ENCODE measurements at regions not wholly inside any gene's neighbourhood (a gene's known extent, or its start where the extent isn't known, plus 50 kb on each side); places are given as distances from the start of the nearest gene placed in this dataset.

DNA sequence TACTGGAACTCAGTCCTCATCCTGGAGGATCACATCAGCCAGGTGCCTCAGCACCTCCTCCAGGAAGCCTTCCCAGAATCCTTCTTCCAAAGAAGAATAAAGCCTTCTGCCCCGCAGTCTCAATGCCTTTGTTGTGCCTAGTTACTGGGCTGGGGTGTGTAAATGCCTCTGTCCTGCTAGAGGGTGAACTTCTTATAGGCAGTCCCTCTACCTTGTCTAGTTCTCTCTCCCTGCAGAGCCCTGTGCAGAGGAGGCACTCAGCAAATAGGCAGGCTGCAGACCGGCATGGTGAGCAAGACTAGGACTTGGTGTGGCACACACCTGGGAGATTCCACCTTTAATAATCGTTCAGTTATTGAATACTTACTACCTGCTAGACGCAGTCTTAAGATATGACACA, 104.7 kb upstream of the PCBD1 start:
- no peak for TF ChIP-seq CTCF (conservative IDR thresholded peaks at IDR 0.05 in 1 of 2, IDR thresholded peaks at IDR 0.05 in 1 of 2; ENCODE audit: extremely low read depth in 1 of 2, insufficient read depth in 1 of 2, low read depth in 1 of 2, low read length in 2 of 2)
- no peak for TF ChIP-seq EZH2 (IDR thresholded peaks at IDR 0.05; ENCODE audit: borderline replicate concordance, low read length)
